GM03348 (cell line): ENCODE measurements at regions not wholly inside any gene's neighbourhood (a gene's known extent, or its start where the extent isn't known, plus 50 kb on each side); places are given as distances from the start of the nearest gene placed in this dataset.

Experiments used
- DNase-seq: peaks from one replicate; pipeline ENCODE4 v3.0.0; 2012; ENCODE audit warnings: low spot score

DNA sequence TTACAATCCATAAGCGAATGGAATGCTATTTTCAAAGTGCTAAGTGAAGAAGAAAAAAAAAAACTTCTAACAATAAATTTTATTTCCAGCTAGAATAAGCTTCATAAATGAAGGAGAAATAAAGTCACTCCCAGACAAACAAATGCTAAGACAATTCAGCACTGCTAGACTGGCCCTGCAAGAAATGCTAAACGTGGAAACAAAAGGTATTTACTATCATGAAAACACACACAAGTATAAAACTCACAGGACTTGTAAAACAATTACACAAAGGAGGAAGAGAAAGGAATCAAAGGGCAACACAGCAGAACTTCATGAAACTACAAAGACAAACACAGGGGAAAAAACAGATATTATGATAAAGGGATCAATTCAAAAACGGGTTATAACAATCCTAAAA, 85.8 kb upstream of the NELL2 start:
- no peak for DNase-seq

DNA sequence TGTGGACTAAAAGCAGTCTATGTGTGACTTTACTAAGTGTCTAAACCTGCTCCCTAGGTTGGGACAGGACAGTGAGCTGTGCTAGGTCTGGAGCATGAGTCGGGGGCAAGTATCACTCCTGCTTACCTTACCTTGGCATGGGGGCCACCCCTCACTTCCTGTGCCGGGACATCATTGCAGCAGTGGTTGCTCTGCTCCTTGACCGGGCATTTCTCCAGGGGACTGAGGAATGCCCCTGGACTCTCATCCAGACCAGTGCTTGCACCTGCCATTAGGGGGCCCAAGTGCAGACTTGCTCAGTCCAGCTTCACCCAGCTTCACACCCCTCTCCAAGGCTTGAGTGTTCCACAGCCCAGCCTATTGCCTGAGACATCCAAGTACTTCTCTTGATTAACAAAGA, 84.7 kb upstream of the NELL2 start:
- no peak for DNase-seq

DNA sequence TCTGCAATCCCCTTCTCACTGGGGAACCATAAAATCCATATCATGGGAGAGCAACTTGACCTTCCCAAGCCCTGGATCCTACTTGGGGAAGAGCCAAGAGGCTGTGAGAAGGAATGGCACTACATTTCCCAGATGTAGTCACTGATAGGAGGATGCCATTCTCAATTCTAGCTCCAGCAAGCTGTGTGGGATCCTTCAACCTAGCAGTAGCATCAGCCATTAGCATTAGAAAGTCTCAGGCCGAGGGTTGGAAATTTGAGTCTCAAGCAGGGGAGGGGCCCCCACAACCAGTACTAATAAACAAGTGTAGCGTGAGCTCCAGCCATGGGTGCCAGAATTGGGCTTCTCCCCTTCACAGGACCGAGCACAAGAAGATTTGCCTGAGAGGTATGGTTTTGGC, 84.3 kb upstream of the NELL2 start:
- no peak for DNase-seq

DNA sequence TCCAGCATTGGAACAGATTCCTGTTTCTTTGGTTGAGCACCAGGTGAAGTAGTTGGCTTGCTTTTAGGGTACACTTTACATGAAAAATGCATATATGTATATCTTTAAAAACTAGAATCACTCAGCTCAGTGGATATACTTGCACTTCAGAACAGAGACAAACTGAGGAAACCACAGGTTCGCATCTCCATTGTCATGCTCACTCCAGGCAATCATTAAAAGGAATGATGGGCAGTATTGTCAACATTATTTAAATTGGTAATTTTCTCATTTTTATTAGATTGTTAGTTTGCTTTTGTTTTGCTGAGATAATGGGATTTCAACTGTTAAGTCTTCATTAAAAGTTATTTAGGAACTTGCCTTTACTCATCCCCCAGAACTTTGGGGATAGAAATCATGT, 71.0 kb upstream of the NELL2 start:
- no peak for DNase-seq

DNA sequence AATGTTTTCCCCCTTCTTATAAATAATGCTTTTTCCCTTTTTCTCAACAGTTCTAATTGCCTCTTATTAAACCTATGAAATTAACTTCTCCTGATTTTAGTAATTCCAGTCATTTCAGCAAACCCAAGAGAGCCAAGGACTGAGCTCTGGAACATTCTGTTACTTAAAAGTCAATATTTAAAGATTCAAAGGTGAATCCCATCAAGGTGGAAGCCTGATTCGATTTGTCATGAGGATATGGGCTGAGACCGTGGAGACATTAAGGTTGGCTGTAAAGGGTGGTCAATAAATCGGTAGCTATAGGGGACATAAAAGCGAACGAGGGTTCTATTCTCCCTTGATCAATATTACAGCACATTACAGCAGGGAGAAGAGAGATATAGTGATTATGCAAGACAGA, 66.6 kb upstream of the NELL2 start:
- DNase-seq: no peak

DNA sequence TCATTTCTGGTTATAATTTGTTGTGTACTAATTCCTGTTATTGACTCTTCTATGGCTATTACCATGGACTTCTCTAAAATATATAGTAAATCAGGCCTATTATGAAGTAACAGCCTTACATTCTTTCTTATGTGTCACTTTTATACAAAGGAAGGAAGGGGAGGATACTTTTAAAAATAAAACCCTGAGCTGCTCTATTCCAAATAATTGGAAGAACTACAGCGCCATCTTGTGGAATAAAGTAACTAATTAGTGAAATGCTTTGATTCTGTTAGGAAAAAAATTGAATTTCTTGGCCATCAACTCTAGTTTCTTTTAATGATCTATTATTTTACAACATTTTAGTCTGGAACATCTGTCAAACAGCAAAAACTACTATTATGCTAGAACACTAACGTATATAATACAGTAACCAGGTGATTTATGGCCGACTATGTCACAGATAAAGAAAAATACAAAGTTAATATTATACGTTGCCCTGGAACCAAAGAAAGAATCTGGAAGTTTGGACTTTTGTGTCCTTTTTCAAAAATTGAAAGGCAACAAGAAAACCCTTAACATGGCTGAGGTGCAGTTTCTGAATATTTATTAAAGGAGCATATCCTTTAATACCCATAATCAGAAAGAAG, 55.0 kb upstream of the NELL2 start:
- peak; percentile 56 for DNase-seq

DNA sequence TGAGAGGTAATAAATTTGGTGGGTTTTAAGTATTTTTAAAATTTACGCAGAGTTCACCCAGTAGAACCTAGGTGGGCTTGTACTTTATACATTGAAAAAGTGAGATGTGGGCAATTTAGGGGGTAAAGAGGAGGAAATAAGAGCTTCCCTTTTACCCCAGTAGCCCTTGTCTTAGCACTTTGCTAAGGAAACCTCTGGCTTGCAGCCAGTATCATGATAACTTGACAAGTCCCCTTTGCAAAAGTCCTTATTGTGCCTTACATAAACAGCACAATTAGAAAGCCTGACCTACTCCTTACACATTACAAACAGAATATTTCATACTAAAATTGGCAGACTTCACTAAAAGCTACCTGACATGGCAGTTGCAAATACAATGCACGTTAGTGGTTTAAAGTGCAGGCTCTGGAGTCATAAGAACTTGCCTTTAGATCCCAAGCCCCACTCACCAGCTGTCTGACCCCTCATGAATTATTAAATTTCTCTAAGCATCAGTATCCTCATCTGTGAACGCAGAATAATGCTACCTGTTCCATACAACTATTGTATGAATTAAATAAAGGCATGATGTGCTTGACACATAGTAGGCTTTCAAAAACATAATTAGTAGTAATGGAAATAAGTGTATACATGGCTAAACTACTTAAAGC, 53.2 kb upstream of the NELL2 start:
- no peak for DNase-seq
